Caco-2 (cell line): ENCODE measurements at regions not wholly inside any gene's neighbourhood (a gene's known extent, or its start where the extent isn't known, plus 50 kb on each side); places are given as distances from the start of the nearest gene placed in this dataset.

Experiments
- BruUV-seq: library from RNA; stranded (reverse); fragments of 400-500 nt; replicated peaks from 2 replicates; lab custom pipeline; 2021; lab: Mats Ljungman, UMichigan
- CTCF ChIA-PET: fragments of 300-600 bp; sonication (Branson Sonifier 250); formaldehyde crosslinking; loops from one replicate; lab custom pipeline; 2022; ENCODE audit warnings: antibody characterized with exemption; lab: Charles Lee
- POLR2A ChIA-PET: fragments of 300-600 bp; sonication (Branson Sonifier 250); formaldehyde crosslinking; loops from one replicate; lab custom pipeline; 2022; ENCODE audit warnings: antibody characterized with exemption; lab: Charles Lee
- DNase-seq, 2 experiments: peaks; one replicate each; pipeline versions ENCODE4 v3.0.0 to v3.0.0-alpha.2; 2020 to 2022
- H3K27me3 ChIP-seq: replicated peaks from 2 replicates; pipeline ENCODE4 v1.6.0; 2011; ENCODE audit warnings: low read length; ENCODE audit not compliant: control insufficient read depth, insufficient read depth
- H3K36me3 ChIP-seq: 2 replicates; pipeline ENCODE4 v1.5.1; 2011; ENCODE audit warnings: low read length; ENCODE audit not compliant: control insufficient read depth, insufficient read depth
- H3K4me1 ChIP-seq: fragments of 250-450 bp; sonication (Bioruptor Pico); 2 replicates; pipeline ENCODE4 v1.5.1; 2020; ENCODE audit warnings: mild to moderate bottlenecking
- H3K4me3 ChIP-seq: 2 replicates; pipeline ENCODE4 v1.5.1; 2011; ENCODE audit warnings: low read depth, mild to moderate bottlenecking, control low read depth, low read length
- H3K9me3 ChIP-seq: fragments of 250-450 bp; sonication (Bioruptor Pico); 2 replicates; pipeline ENCODE4 v1.5.1; 2020; ENCODE audit warnings: mild to moderate bottlenecking, moderate library complexity
- H3K27ac Mint-ChIP-seq: one replicate; pipeline ENCODE4 v1.8.0; 2022; ENCODE audit warnings: mixed read lengths; ENCODE audit not compliant: unreplicated experiment
- H3K27me3 Mint-ChIP-seq: one replicate; pipeline ENCODE4 v1.8.0; 2022; ENCODE audit warnings: mixed read lengths; ENCODE audit not compliant: insufficient read depth, unreplicated experiment
- H3K36me3 Mint-ChIP-seq: one replicate; pipeline ENCODE4 v1.8.0; 2022; ENCODE audit warnings: mild to moderate bottlenecking, mixed read lengths; ENCODE audit not compliant: insufficient read depth, unreplicated experiment
- H3K4me1 Mint-ChIP-seq: one replicate; pipeline ENCODE4 v1.8.0; 2022; ENCODE audit warnings: low read depth, mixed read lengths; ENCODE audit not compliant: unreplicated experiment
- H3K4me3 Mint-ChIP-seq: one replicate; pipeline ENCODE4 v1.8.0; 2022; ENCODE audit warnings: mild to moderate bottlenecking, moderate library complexity, mixed read lengths; ENCODE audit not compliant: unreplicated experiment
- H3K9me3 Mint-ChIP-seq: one replicate; pipeline ENCODE4 v1.8.0; 2022; ENCODE audit warnings: mixed read lengths; ENCODE audit not compliant: unreplicated experiment
- CTCF ChIP-seq, 2 experiments: fragments of 200-600 bp in 1 of 2; IDR thresholded peaks; 1 replicate in 1 of 2; 2 replicates in 1 of 2; pipeline versions ENCODE4 v1.5.1 to v1.8.0; 2011 to 2022; ENCODE audit warnings: antibody characterized with exemption in 1 of 2, control low read depth in 1 of 2, inconsistent platforms in 1 of 2, low read depth in 1 of 2, low read length in 1 of 2, mild to moderate bottlenecking in 1 of 2, moderate library complexity in 1 of 2; ENCODE audit not compliant: insufficient read depth in 1 of 2, severe bottlenecking in 1 of 2, unreplicated experiment in 1 of 2
- intact Hi-C: fragments of 100-400 bp; cut with micrococcal nuclease; formaldehyde crosslinking; loops from one replicate; pipeline ENCODE4 v1.10.0; 2022; ENCODE audit not compliant: unreplicated experiment

GRCh38 chr19:5235458-5236219 lies 105.0 kb downstream of the PTPRS start:
- Histone ChIP-seq H3K4me1 (no peaks in the 10 kb centered on the region), H3K27me3 (no peaks in the 10 kb centered on the region), H3K36me3 (no peaks in the 10 kb centered on the region), H3K4me3 (no peak overlapping the region), H3K9me3 (no peaks in the 10 kb centered on the region)
- ChIA-PET POLR2A (no interaction called here), CTCF (no interaction called here)
- H3K36me3 Mint-ChIP-seq, result peaks cover 4% of the 10 kb centered on the region
- DNase-seq, result no peak
- no peak overlapping the region for H3K27ac Mint-ChIP-seq
- H3K4me3 Mint-ChIP-seq, result no peak overlapping the region
- BruUV-seq, result no TSS peak
- no peaks in the 10 kb centered on the region for H3K4me1 Mint-ChIP-seq
- intact Hi-C loops, result no loop called here
- TF ChIP-seq CTCF (IDR thresholded peaks at IDR 0.05; ENCODE audit: insufficient read depth in 1 of 2, low read depth in 1 of 2, low read length in 1 of 2, severe bottlenecking in 1 of 2, unreplicated experiment in 1 of 2), result no peak
- no peaks in the 10 kb centered on the region for H3K9me3 Mint-ChIP-seq
- H3K27me3 Mint-ChIP-seq, result no peaks in the 10 kb centered on the region

GRCh38 chr19:5234412-5234811 lies 106.2 kb downstream of the PTPRS start:
- H3K27me3 ChIP-seq, result no peaks in the 10 kb centered on the region
- no peak for TF ChIP-seq CTCF (IDR thresholded peaks at IDR 0.05; ENCODE audit: insufficient read depth in 1 of 2, low read depth in 1 of 2, low read length in 1 of 2, severe bottlenecking in 1 of 2, unreplicated experiment in 1 of 2)
- Mint-ChIP-seq H3K27ac (no peak overlapping the region), H3K9me3 (no peaks in the 10 kb centered on the region), H3K27me3 (no peaks in the 10 kb centered on the region), H3K4me1 (no peaks in the 10 kb centered on the region), H3K4me3 (no peak overlapping the region), H3K36me3 (no peaks in the 10 kb centered on the region)
- no peak overlapping the region for H3K4me3 ChIP-seq
- no peaks in the 10 kb centered on the region for H3K9me3 ChIP-seq
- ChIA-PET POLR2A (no interaction called here), CTCF (interaction anchor here (0.5 kb wide), 1 partner anchor 568 kb away, joined by 6 read pairs; no protein-coding TSS in a partner anchor)
- no peaks in the 10 kb centered on the region for H3K4me1 ChIP-seq
- BruUV-seq, result no TSS peak
- no peak for DNase-seq
- intact Hi-C loops, result no loop called here
- H3K36me3 ChIP-seq, result no peaks in the 10 kb centered on the region

- TF ChIP-seq CTCF (IDR thresholded peaks at IDR 0.05; ENCODE audit: insufficient read depth in 1 of 2, low read depth in 1 of 2, low read length in 1 of 2, severe bottlenecking in 1 of 2, unreplicated experiment in 1 of 2), result no peak
- intact Hi-C loops, result no loop called here
- no peaks in the 10 kb centered on the region for H3K4me1 Mint-ChIP-seq
- no peak for DNase-seq
- no peaks in the 10 kb centered on the region for H3K27me3 ChIP-seq
- POLR2A ChIA-PET, result no interaction called here
- H3K27ac Mint-ChIP-seq, result no peak overlapping the region
- no peaks in the 10 kb centered on the region for H3K36me3 ChIP-seq
- H3K27me3 Mint-ChIP-seq, result no peaks in the 10 kb centered on the region
- H3K9me3 ChIP-seq, result no peaks in the 10 kb centered on the region
- CTCF ChIA-PET, result no interaction called here
- H3K36me3 Mint-ChIP-seq, result peaks cover 6% of the 10 kb centered on the region
- H3K4me3 ChIP-seq, result no peak overlapping the region
- BruUV-seq, result no TSS peak
- no peaks in the 10 kb centered on the region for H3K4me1 ChIP-seq
- H3K4me3 Mint-ChIP-seq, result no peak overlapping the region
- no peaks in the 10 kb centered on the region for H3K9me3 Mint-ChIP-seq
Measured at GRCh38 chr19:5232798-5233505, 107.7 kb downstream of the PTPRS start.
